SHP77 (cell line): ENCODE measurements at regions not wholly inside any gene's neighbourhood (a gene's known extent, or its start where the extent isn't known, plus 50 kb on each side); places are given as distances from the start of the nearest gene placed in this dataset.
"Not testable (repeated sequence)": the region's sequence is repeated elsewhere in the genome, so short reads cannot be mapped to it uniquely, and the experiment has no call there.

Experiments used
- DNase-seq, 2 experiments: peaks; one replicate each; lab custom pipeline; 2025; lab: John Stamatoyannopoulos, UW

DNA sequence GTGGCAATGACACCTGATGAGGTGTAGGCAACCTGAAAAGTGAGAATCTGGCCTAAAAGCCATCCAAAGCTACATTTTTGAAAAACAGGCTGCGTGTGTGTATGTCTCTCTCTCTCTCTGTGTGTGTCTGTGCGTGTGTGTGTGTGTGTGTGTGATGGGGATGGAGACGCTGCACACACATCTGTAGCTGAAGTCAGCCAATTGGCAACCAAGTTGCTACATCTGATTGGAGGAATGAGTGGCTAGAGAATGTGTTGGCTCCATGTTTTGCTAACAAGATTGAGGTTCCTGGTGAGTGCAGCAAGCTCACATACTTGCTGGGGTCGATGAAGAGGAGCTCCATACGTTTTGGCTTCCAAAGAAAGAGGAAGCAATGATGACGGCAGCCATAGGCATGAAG is 311.4 kb upstream of the NCAM1 start:
- DNase-seq = no peak

DNA sequence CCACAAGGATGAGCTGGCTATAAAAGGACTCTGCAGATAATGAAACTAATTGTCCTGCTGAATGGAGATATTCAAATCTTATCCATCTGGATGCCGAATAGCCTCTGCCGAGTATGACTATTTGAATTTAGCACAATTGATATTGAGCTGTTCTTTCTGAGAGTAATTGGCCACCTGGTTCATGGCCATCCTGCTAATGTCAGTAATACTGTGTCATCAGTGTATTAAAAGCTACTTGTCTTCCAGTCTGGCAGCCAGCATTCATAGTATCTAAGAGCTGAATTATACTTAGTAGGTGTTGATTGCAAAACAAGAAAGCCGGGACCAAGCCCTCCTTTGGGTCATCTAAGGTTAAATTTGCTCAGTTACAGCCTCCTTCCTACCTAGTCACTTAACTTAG is 310.7 kb upstream of the NCAM1 start:
- DNase-seq = no peak

- DNase-seq = no peak
Measured at GRCh38 chr11:112651386-112651785, 309.8 kb upstream of the NCAM1 start.

- no peak for DNase-seq
Measured at GRCh38 chr11:112652786-112653390, 308.3 kb upstream of the NCAM1 start.

DNA sequence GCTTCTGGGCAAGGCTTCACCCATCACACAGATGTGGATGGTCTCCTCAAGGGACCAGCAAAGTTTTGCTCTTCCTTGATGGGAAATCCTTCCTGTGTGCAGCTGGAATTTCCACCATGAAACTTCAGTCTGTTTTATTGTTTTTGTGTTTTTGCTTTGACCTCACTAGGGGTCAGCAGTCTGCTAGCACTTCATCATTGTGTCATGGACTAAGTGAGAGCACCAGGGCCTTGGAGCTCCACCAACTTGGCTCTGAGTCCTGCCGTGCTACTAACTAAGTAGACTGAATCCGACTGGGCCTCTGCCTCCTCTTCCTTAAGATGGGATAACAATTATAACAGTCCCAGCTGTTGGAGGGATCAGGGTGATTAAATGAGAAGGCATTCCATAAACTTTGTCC is 305.8 kb upstream of the NCAM1 start:
- DNase-seq = no peak

DNA sequence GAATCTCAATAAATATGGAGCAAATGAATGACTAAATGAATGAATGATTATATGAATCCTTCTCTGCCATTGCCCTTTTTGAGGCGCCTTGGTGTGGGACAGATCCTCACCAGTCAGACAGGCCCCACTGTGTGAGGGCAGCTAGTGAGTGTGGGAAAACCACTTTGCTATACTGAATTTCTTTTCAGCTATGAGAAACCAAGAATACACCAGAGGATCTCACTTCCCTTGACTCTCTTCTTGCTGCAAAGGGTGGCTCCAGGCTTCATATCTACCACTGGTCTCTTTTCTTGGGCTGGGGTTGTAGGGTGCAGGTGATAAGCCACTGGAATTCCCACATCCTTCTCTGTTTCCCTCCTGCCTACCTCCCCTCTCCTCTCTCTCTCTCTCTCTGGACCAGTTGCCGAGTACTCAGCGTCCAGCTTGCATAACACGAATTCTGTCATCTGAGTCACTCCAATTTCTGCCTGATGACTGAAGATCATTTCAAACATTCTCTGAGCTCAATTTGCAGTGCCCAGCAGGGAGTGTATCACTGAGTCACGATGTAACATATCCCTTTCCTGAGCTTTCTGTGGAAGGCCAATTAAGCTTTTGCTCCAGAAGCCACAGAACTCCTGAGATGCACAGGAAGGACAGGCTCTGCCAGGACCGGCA is 304.3 kb upstream of the NCAM1 start:
- no peak for DNase-seq

DNA sequence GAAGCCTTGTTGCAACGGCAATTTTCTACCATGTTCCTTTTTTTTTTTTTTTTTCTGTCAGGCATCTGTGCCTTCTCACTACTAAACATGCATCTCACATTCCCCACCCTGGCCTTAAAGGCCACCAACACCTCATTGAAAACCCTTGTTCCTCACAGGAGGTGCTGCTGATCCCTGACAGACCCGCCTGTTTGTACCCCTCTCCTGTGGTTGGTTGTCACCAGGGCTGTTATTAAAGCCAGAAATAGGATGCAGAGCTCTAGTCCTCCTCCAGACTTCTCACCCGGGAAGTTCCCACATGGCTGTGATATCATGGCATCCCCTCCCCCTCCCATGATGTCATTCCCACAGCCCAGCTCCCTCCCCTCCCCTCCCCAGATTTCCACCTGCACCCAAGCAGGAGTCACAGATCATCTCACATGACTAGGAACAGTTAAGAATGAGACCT is 302.8 kb upstream of the NCAM1 start:
- DNase-seq = no peak

- no peak for DNase-seq
Measured at GRCh38 chr11:112661146-112661545, 300.1 kb upstream of the NCAM1 start.

GRCh38 chr11:112661571-112661970 is 299.6 kb upstream of the NCAM1 start:
- no peak for DNase-seq

DNA sequence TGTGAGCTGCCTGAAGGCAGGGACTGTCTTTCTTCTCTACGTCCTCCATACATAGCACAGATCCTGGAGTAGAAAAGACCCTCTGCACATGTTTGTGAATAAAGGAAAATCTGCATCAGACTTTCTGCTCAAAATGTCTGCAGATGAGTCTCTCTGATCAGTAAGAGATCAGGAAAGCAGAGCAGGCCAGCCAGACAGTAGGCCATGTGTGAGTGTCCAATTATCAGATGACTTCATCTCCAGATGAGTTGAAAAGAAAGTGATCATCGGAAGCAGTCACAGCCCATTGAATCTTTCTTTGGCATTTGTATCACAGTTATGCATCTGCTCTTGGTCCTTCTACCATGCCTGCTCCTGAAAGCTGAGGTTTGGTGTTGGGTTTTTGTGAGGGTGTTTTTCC is 298.7 kb upstream of the NCAM1 start:
- no peak for DNase-seq

DNA sequence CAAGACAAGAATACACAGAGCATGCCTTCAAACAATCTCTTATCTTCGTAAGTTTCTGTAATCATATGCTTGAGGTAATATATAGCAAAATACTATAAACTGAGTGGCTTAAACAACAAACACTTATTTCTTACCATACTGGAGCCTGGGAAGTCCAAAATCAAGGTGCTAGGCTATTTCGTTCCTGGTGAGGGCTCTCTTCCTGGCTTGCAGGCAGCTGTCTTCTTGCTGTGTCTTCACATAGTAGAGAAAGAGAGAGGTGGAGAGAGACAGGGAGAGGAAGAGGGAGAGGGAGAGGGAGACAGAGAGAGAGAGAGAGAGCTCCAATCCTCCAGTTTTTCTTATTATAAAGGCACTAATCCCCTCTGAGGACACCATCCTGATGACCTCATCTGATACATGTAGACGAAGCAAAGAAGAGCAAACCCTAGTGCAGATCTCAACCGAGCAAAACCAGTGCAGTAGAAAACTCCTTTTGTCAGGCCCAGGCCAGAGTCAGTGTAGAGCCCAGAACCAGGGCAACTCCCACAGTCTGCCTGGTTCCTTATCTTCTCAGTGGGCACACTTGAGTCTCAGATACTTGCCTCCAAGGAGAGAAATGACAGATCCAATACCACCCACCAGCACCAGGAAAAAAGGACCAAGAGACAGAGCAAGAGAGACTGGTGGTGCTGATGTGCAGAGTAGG is 297.1 kb upstream of the NCAM1 start:
- no peak for DNase-seq

DNA sequence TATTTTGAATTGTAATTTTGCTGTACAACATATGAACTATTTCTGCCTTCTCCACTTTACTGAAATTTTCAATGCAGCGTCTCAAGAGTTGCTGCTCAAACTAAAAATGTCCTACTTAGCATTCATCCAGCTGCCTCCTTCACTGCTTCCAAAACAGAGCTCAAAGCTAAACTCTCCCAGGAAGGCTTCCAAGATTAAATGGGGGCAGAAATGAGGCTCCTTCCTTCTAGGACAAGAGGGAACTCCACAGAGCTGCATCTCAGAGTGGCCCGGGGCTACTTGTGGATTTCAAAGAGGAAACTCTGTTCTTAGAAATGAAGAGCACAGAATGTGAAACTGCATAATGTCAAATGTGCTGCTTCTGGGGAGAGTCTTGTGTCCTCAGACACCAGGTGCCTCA is 295.9 kb upstream of the NCAM1 start:
- DNase-seq = no peak

GRCh38 chr11:112666253-112666652 is 295.0 kb upstream of the NCAM1 start:
- no peak for DNase-seq

DNA sequence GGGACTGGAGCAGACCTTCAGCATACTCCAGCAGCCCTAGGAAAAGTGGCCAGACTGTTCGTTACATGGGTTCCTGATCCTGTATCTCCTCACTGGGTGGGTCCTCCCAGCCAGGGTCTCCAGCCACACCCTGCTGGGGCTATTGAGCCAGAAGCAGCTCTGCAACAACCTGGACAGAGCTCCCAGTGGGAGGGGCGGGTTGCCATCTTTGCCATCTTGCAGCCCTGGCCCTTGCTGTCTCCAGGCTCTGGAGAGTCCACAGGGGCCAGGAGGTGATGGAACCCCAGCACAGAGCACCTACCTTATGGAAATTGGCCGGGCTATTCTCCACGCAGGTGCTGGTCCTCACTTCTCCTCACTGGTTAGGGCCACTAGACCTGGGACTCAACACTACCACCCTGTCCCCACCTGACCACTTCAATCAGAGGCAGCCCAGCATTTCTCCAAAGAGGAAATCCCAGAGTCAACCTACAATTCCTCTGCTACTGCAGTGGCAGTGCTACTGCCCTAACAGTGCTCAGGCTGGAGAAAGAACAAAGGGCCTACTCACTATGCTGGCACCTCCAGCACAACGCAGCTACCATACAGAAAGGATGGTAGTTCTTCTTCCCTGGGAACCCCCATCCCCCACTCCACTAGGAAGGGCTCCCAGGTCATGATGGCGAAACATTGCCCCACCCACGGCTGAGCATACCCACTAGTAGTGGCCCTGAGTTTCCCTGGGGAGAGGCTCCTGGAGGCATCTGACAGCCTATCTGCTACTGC is 290.2 kb upstream of the NCAM1 start:
- no peak for DNase-seq

- DNase-seq = not testable (repeated sequence)
Measured at GRCh38 chr11:112673401-112673800, 287.8 kb upstream of the NCAM1 start.

DNA sequence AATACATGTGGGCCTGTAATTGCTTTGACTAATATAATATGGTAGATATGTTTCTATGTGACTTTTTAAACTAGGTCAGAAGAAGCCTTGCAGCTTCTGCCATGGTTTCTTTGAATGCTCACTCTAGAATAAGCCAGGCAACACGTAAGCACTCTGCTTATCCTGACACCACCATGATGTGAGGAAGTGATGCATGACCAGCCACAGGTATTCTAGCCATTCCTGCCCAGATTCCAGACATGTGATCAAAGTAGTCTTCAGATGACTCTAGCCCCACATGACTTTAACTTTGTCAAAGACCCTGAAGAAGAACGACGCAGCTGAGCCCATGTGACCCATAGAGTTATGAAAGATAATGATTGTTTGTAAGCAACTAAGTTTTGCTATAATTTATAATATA is 276.1 kb upstream of the NCAM1 start:
- DNase-seq = no peak

GRCh38 chr11:112689851-112690250 is 271.4 kb upstream of the NCAM1 start:
- DNase-seq = no peak

DNA sequence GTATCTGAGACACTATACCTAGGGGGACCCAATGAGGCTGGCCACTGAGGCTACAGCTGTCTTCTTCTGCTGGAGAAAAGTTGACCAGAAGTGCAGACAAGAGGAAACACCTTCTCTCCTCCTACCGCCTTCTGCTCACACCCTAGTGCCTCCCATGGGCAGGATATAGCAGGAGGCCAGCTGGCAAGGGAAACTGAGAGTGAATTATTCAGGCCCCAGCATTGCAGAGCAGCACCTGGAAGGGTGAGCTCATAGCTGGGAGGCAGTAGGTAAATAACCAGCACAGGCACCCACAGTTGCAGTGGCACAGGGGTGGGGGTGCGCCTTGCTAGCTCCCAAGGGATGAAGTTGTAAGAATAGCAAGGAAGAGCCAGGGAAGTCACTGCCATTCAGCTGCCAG is 267.4 kb upstream of the NCAM1 start:
- DNase-seq = no peak

GRCh38 chr11:112694245-112694644 is 267.0 kb upstream of the NCAM1 start:
- no peak for DNase-seq

DNA sequence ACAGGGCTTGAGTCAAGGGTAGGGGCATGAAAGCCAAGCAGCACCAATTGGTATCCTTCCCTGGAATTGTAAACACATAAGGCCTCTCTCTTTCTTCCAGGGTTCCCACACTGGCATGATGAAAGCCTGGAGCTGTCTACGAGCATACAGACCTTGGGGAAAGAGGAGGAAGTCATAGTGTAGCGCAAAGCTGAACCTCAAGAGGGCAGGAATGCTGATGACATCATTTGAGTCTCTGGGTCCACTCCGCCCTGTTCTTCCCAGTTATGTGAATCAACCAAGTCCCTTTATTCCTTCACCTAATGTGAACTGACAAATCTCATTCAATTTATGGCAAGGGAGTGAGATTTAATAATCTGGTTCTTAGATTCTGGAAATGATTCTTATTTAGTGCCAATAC is 266.4 kb upstream of the NCAM1 start:
- no peak for DNase-seq

DNA sequence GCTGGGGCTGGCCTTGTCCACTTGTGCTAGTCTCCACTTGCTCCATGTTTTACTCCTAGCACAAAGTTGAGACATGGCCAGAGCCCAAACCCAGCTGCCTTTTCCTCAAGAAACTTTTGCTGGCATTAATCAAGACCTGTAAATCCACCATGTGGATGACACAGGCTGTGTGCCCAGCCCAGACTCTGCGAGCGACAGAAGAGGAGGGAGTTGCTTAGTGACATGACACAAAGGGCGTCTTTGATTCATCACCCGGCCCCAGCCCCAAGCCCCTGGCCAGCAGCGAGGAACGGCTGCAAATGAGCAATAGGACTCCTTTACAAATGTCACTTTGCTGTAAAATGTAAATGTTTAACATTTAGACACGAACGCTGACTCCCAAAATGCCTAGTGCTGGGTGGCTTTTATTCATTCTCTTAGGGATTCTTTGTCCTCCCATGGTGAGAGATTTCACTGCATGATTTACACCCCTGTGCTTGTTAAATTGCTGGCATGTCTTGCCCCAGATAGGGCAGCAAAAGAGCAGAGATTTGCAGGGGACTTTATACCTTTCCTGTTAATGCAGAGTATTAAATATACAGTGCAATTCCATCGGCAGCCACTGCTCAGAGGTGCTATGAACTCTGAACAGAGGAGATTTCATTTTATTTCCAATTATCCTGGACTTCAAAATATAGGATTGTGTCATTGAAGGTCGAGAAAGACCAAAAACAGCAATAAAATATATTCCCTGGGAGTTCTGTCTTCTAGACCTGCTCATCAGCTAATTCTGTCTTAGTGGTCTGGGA is 263.6 kb upstream of the NCAM1 start:
- no peak for DNase-seq

GRCh38 chr11:112705148-112705547 is 256.1 kb upstream of the NCAM1 start:
- no peak for DNase-seq
